Sigmoid colon (tissue), 6 donors: ENCODE measurements at regions not wholly inside any gene's neighbourhood (a gene's known extent, or its start where the extent isn't known, plus 50 kb on each side); places are given as distances from the start of the nearest gene placed in this dataset.
A peak's percentile ranks its signal among the peaks of the same experiment; 100 is the strongest.
"Not testable (repeated sequence)": the region's sequence is repeated elsewhere in the genome, so short reads cannot be mapped to it uniquely, and the experiment has no call there.

ENCODE experiments used
- DNase-seq: peaks from one replicate; pipeline ENCODE4 v3.0.0-alpha.2; 2019
- H3K27ac ChIP-seq, 4 donors: fragments of 200-600 bp; sonication (generic); one replicate each; pipeline ENCODE4 v1.5.1; 2016 to 2019; ENCODE audit warnings: mild to moderate bottlenecking in 1 of 4
- H3K27me3 ChIP-seq, 3 donors: fragments of 200-600 bp; sonication (generic); one replicate each; pipeline ENCODE4 v1.5.1; 2019; ENCODE audit warnings: mild to moderate bottlenecking in 1 of 3
- H3K36me3 ChIP-seq, 4 donors: fragments of 200-600 bp; sonication (generic); one replicate each; pipeline ENCODE4 v1.5.1; 2016 to 2019
- H3K4me1 ChIP-seq, 4 donors: fragments of 200-600 bp; sonication (generic); one replicate each; pipeline ENCODE4 v1.5.1; 2017 to 2019
- H3K4me3 ChIP-seq, 4 donors: fragments of 200-600 bp; sonication (generic); one replicate each; pipeline ENCODE4 v1.5.1; 2017 to 2019; ENCODE audit warnings: mild to moderate bottlenecking in 2 of 4, moderate library complexity in 1 of 4
- H3K9me3 ChIP-seq, 4 donors: fragments of 200-600 bp in 3 of 4; sonication (generic) in 3 of 4; one replicate each; pipeline versions ENCODE4 v1.5.1 to v1.6.1; 2013 to 2019
- EP300 ChIP-seq, 4 donors: sonication (generic); formaldehyde crosslinking; IDR thresholded peaks; one replicate each; pipeline ENCODE4 v1.6.1; 2017; ENCODE audit warnings: antibody characterized with exemption in 4 of 4
- POLR2A ChIP-seq, 2 donors: fragments of 450-650 bp; IDR thresholded peaks; one replicate each; pipeline ENCODE4 v1.6.1; 2016; ENCODE audit warnings: antibody characterized with exemption in 2 of 2, mild to moderate bottlenecking in 2 of 2, moderate library complexity in 2 of 2
- POLR2AphosphoS5 ChIP-seq, 4 donors: sonication (generic); formaldehyde crosslinking; IDR thresholded peaks; one replicate each; pipeline ENCODE4 v1.6.1; 2017; ENCODE audit warnings: antibody characterized with exemption in 4 of 4
- WGBS, 2 donors: extraction: QIAGEN DNeasy Blood & Tissue Kit; methylation state at CpG; one replicate each; pipeline ENCODE4 v1.1.7; 2013; 5-methylcytosine and 5-hydroxymethylcytosine counted together
- intact Hi-C: fragments of 100-400 bp; cut with DNase I; formaldehyde crosslinking; loops from one replicate; pipeline ENCODE4 v1.15.1; 2023
- TF ChIP-seq, protein P1 (sequence below), 4 experiments: fragments of 450-650 bp in 3 of 4; fragments of 200-600 bp in 1 of 4; IDR thresholded peaks; one replicate each; pipeline ENCODE4 v1.5.1; 2016 to 2019; ENCODE audit warnings: antibody characterized with exemption in 4 of 4, mild to moderate bottlenecking in 3 of 4, moderate library complexity in 2 of 4
- donor health status: healthy with polysubstance abuse.
- donor health status: healthy.

DNA sequence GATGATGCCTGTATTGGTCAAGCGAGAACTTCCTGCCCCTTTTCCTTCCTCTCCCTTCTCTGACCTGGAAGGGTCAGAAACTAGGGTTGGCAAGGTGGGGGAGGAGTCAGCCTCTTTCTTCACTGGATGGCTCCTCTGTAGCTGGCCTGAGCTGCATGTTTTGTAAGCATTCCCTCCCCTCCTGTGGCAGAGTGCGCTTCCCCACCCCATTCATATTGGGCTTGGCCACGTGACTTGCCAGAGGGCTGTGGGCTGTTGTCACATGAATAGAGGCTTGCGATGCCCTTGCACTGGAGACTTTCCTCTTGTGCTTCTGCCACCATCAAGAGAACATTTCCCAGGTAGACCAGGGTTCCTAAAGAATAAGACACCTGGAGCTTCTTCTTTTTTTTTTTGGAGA lies 111.3 kb upstream of the PODXL start:
- DNase-seq = no peak
- Histone ChIP-seq H3K4me1 (no peaks in the 10 kb centered on the region), H3K36me3 (no peaks in the 10 kb centered on the region), H3K27me3 (no peaks in the 10 kb centered on the region), H3K4me3 (no peak overlapping the region), H3K27ac (no peak overlapping the region), H3K9me3 (no peaks in the 10 kb centered on the region)
- no peak for TF ChIP-seq EP300 (IDR thresholded peaks at IDR 0.05)
- no peak for TF ChIP-seq POLR2A (IDR thresholded peaks at IDR 0.05)
- TF ChIP-seq, protein P1, sequence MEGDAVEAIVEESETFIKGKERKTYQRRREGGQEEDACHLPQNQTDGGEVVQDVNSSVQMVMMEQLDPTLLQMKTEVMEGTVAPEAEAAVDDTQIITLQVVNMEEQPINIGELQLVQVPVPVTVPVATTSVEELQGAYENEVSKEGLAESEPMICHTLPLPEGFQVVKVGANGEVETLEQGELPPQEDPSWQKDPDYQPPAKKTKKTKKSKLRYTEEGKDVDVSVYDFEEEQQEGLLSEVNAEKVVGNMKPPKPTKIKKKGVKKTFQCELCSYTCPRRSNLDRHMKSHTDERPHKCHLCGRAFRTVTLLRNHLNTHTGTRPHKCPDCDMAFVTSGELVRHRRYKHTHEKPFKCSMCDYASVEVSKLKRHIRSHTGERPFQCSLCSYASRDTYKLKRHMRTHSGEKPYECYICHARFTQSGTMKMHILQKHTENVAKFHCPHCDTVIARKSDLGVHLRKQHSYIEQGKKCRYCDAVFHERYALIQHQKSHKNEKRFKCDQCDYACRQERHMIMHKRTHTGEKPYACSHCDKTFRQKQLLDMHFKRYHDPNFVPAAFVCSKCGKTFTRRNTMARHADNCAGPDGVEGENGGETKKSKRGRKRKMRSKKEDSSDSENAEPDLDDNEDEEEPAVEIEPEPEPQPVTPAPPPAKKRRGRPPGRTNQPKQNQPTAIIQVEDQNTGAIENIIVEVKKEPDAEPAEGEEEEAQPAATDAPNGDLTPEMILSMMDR (IDR thresholded peaks at IDR 0.05) = no peak
- TF ChIP-seq POLR2AphosphoS5 (IDR thresholded peaks at IDR 0.05) = no peak
- intact Hi-C loops = no loop called here
- 70 to 74% methylated on average over 4 of the region's 4 CpGs for WGBS, 2 donors

DNA sequence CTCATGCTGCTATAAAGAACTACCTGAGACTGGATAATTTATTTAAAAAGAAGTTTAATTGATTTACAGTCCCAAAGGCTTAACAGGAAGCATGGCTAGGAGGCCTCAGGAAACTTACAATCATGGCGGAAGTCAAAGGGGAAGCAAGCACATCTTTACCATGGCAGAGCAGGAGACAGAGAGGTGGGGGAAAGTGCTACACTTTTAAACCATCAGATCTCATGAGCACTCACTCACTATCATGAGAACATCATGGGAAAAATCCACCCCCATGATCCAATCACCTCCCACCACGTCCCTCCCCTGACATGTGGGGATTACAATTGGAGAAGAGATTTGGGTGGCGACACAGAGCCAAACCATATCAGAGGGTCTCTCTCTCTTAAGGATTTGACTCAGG lies 108.6 kb upstream of the PODXL start:
- H3K4me3 ChIP-seq = no peak overlapping the region
- no peak overlapping the region for H3K27ac ChIP-seq
- H3K27me3 ChIP-seq = no peaks in the 10 kb centered on the region
- no peak for DNase-seq
- TF ChIP-seq POLR2AphosphoS5 (IDR thresholded peaks at IDR 0.05) (no peak), POLR2A (IDR thresholded peaks at IDR 0.05) (no peak), EP300 (IDR thresholded peaks at IDR 0.05) (no peak)
- TF ChIP-seq, protein P1 (IDR thresholded peaks at IDR 0.05) = no peak
- H3K4me1 ChIP-seq = no peaks in the 10 kb centered on the region
- WGBS, 2 donors = 81 to 86% methylated on average over 3 of the region's 3 CpGs
- intact Hi-C loops = no loop called here
- H3K9me3 ChIP-seq = no peaks in the 10 kb centered on the region
- no peaks in the 10 kb centered on the region for H3K36me3 ChIP-seq

DNA sequence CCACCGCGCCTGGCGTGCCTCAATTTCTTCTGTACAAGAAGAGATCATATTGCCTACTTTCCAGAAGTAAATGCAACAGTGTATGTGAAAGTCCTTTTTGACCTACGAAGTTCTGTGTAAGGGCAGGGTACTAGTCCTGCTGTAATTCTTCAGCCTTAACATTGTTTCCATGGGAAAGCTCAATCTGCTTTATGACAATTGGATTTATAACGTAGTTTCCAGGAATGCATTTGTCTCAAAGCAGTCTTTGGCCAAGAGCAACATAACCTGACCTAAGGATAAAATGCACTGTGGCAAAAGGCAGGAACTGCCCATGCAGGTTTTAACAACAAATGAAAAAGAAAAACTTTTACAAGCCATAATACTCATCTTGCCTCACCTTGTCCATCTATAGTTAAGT lies 108.1 kb upstream of the PODXL start:
- intact Hi-C loops = no loop called here
- Histone ChIP-seq H3K9me3 (no peaks in the 10 kb centered on the region), H3K27me3 (no peaks in the 10 kb centered on the region), H3K27ac (no peak overlapping the region), H3K4me3 (no peak overlapping the region), H3K36me3 (no peaks in the 10 kb centered on the region), H3K4me1 (no peaks in the 10 kb centered on the region)
- 74 to 87% methylated on average over 5 of the region's 5 CpGs for whole genome bisulfite sequencing, 2 donors
- no peak for DNase-seq
- TF ChIP-seq POLR2AphosphoS5 (IDR thresholded peaks at IDR 0.05) (no peak), POLR2A (IDR thresholded peaks at IDR 0.05) (no peak), EP300 (IDR thresholded peaks at IDR 0.05) (no peak)
- TF ChIP-seq, protein P1 (IDR thresholded peaks at IDR 0.05) = no peak

DNA sequence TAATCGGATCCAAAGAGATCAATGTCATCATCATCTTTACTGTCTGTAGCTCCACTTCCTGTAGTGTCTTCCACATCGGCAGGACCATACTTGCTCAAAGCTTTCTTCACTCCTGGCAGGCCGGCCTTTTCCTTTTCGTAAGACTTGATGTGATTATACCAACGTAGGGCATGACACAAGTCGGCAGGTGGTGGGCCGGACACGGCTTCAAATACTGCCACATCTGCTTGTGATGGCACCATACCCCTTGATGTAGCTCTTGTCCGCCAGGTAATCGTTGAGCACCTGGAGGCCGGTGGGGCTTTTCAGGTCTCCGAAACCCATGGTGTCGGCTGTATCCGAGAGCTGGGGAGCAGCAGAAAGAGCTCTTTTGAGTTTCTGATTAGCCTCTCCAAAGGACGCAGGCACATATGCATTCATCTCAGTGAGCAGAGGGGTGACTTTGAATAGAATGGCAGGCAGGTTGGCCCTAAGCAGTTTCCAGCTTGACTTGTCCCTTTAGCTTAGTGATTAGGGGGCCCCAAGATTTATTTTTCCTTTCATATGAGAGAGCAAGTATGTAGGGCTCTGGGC lies 106.0 kb upstream of the PODXL start:
- intact Hi-C loops, H3K4me3 ChIP-seq, H3K36me3 ChIP-seq, H3K27ac ChIP-seq, DNase-seq, H3K27me3 ChIP-seq, H3K9me3 ChIP-seq, H3K4me1 ChIP-seq: not testable (repeated sequence)
- 79 to 85% methylated on average over 15 of the region's 15 CpGs for WGBS, 2 donors

DNA sequence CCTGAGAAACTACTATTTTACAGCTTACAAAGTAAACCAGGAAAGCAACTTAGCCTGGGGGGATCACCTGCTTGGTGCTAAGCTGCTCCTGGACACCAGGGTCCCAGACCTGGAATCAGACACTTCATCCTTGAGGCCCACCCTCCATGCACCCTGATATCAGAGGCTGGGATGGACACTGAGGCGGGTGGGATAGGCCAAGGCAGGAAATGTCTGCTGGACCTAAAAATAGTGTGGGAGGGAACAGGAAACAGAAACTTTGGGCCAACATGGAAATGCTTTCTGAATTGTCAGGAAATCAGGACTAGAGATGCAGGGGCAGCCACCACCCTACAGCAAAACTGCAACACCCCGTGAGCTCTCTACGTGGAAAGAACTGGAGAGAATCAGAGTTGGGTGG lies 101.5 kb upstream of the PODXL start:
- H3K27ac ChIP-seq = no peak overlapping the region
- intact Hi-C loops = no loop called here
- H3K4me1 ChIP-seq = no peaks in the 10 kb centered on the region
- no peaks in the 10 kb centered on the region for H3K27me3 ChIP-seq
- no peaks in the 10 kb centered on the region for H3K36me3 ChIP-seq
- no peak overlapping the region for H3K4me3 ChIP-seq
- WGBS, 2 donors = 65 to 67% methylated on average over 3 of the region's 3 CpGs
- DNase-seq = peak; percentile 21
- no peaks in the 10 kb centered on the region for H3K9me3 ChIP-seq
- TF ChIP-seq EP300 (IDR thresholded peaks at IDR 0.05) (no peak), POLR2AphosphoS5 (IDR thresholded peaks at IDR 0.05) (no peak), POLR2A (IDR thresholded peaks at IDR 0.05) (no peak)
- TF ChIP-seq, protein P1 (IDR thresholded peaks at IDR 0.05) = no peak
